GM21381 (cell line): ENCODE measurements at regions not wholly inside any gene's neighbourhood (a gene's known extent, or its start where the extent isn't known, plus 50 kb on each side); places are given as distances from the start of the nearest gene placed in this dataset.
A peak's percentile ranks its signal among the peaks of the same experiment; 100 is the strongest.

Experiments
- ATAC-seq: cut with Tn5 transposase; IDR thresholded peaks from one replicate; pipeline ENCODE4 v1.9.1; 2021; ENCODE audit warnings: mild to moderate bottlenecking, moderate library complexity; ENCODE audit not compliant: unreplicated experiment

GRCh38 chr6:24987446-24988115, 51.8 kb upstream of the RIPOR2 start:
- ATAC-seq: no peak

- no peak for ATAC-seq
Measured at GRCh38 chr6:24988562-24988961, 52.8 kb upstream of the RIPOR2 start.

DNA sequence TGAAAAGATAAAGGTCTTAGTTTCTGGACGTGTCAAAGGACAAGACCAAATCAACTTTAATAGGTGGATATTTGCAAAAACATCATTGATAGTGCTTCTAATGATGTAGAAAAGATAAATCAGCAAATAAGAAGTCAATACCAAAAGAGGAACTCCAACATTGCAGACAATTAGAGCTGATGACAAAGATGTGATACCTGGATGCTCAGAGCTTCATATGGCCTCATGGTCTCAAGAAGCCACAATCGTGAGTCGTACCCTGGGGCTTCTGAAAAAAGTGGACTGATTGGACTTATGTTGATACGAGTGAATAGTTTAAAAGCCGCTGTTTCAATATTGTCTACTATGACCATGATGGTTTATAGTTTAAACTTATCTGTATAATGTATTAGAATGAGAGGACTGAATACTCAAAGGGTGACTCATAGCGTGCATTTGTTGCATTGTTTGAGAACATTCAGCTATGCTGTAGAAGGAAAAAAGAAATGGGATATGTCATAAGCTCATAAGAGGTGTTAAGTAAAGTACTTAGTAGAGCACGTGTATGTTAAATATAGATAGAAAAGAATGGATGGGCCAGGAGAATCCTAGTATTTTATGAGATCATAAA, 54.6 kb upstream of the RIPOR2 start:
- ATAC-seq: no peak

DNA sequence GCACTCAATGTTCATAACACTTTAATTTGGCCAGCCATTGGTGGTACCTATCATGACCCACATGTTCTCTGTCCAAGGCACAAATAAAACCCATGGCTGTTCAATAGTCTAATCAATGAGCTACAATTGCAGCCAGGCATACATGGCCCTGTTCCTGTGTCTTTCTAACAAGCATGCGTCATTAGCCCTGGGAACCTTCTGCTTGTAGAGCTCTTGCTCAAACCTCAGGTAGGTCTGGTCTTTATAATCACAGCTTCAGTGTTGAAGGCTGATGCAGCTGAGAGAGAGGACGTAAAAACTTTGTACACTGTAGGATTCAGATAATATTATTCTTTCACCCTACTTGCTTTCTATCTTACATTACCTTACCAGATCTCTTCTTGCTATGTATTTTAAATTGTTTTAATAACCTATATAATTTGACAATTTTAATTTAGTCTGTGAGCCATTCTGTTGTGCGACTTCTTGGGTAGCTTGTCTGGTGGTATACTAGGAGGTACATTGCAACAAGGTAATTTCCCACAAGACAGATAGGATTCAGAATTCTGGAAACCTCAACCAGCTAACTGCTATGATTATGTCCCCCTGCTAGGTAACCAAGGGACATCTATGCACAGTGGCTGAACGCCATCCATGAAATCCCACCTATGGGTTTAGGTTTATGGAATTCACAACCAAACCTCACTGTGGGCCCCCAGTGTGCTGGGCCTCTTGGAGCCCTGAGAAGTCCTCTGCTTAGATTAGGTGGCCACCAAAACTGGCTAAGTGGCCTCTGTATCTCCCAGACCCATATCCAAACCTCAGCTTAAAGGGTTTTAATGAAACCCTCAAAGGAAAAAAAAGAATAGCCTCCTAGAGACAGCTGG, 55.4 kb upstream of the RIPOR2 start:
- no peak for ATAC-seq

DNA sequence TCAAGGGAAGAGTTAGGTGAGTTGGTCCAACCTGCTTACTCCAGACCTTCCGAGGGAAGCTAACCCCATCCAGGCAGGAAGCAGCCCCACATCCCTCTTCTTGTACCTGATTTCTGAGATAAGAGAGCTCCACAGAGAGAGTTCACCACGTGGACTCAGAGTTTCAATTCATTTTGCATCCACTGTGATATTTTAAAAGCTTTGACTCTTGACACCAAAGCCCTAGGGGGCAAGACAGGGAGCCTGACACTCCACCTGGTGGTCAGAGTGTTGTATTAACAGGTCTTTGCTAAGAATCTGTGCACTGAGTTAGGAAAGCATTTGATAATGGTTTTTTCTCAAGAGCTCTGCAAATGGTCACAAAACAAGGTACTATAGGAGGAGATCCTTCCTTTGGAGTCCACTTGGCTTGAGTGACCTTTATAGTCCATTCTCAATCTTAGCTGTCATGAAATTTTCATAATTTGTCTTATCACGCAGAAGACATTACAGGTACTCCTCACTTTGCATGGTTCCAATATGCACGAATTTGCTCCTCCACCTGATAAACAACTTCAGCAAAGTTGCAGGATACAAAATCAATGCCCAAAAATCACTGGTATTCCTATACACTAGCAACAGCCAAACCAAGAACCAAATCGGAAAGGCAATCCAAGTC, 56.2 kb upstream of the RIPOR2 start:
- peak; percentile 85 for ATAC-seq

DNA sequence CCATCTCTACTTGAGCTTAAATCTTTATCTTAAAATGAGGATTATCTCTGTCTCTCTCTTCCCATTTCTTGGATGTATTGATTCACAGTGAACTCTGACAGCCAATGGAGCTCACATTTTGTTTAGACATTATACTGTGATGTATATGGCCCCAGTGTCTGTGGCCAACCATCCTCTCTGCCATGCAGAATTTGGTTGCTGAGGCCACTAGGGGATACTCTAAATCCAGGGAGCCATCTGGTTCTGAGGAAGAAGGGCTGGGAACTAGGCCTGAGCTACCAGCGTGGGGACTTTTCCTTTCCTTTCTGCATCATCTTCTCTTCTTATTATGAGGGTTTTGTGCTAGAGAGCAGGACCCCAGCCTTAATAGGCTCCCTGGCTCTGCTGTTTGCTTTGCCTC, 59.1 kb upstream of the RIPOR2 start:
- ATAC-seq: no peak

DNA sequence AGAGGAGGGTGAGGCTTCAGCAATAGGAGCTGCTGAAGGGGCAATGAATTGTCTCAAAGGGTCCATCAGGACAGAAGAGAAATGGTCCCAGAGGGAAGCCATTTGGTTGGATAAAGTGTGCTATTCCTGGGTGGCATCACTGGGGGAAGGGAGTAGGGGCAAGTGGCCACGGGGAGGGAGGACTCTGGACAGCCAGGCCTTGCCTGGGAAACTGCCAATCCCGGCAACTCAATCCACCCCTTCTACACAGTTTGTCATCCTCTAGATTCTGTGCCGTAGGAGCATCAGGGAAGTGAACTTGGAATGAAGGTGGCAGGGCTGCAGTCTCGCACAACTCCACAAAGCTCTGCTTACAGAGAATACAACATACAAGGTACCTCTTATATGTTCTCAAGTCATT, 59.5 kb upstream of the RIPOR2 start:
- ATAC-seq: no peak

- no peak for ATAC-seq
Measured at GRCh38 chr6:24996269-24996836, 60.6 kb upstream of the RIPOR2 start.

GRCh38 chr6:24997231-24997630, 61.5 kb upstream of the RIPOR2 start:
- ATAC-seq: no peak

DNA sequence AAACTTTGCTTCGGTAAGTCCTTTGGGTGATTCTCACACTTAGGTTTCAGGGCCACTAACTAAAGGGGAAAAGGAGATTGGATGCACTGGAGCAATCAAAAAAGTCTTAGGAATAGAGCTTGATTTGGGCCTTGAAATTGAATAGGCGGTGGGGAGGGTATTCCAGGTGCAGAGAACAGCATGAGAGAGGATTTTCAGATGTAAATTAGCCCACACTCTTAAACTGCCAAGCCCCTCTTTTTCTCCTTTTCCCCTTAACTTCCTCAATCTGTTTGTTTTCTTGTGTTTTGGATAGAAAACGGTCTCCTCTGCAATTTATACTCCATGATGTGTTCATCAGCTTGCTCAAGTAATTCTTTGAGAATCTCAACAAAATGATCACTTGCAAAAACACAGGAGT, 62.1 kb upstream of the RIPOR2 start:
- ATAC-seq: no peak

DNA sequence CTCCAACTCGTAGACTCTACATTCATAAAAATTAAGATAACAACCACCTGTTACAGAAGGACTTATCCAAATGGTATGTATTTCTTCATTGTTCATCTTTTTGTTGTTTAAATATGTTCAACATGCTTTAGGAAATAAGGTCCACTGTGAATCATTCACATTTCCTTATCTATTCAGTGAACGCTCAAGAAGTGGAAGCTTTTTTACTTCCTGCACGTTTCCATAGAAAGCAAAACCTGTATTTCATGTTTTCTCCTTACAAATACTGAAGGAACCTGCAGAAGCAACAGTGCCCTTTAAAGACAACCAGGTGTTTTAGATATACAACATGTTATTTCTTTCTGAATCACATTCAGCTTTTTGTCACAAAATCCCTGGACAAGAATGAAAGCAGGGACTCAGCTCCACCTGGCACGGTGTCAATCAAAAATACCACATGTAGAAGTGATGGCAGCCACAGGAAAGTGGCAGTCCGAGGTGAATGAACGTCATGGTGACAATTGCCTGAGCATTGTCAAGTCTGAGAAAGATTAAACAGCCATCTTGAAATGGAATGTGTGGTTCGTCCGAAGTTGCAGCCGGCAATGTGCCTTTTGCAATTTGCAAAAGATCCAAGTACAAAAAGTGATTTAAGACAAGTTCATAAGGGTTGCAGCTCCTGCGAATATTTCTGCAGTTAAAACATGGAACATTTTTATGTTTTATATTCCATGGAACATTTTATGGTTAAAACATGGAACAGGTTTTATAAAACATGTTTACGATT, 66.7 kb upstream of the RIPOR2 start:
- no peak for ATAC-seq

- ATAC-seq: no peak
Measured at GRCh38 chr6:25004357-25004756, 68.6 kb upstream of the RIPOR2 start.

DNA sequence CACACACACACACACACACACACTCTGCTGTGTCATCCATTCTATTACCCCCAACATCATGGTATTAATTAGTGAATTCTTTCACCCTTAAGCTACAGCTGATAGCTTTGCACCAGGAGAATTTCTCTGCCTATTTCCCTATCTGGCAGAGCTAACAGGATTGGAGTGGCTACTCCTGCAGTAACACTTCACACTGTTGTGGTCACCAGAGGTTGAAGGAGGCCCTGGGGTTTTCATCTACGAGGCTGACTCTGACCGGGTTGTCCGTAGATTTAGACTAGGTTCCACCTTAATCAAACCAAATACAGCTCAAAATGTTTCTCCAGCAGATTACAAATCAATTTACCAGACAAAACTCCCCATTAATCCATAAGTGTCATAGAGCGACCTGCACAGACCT, 69.2 kb upstream of the RIPOR2 start:
- ATAC-seq: no peak

- ATAC-seq: no peak
Measured at GRCh38 chr6:25006075-25006474, 70.3 kb upstream of the RIPOR2 start.

- ATAC-seq: no peak
Measured at GRCh38 chr6:25006565-25007001, 70.8 kb upstream of the RIPOR2 start.

GRCh38 chr6:25007269-25007699, 71.5 kb upstream of the RIPOR2 start:
- ATAC-seq: peak; percentile 78

- ATAC-seq: no peak
Measured at GRCh38 chr6:25008707-25009392, 73.1 kb upstream of the RIPOR2 start.

GRCh38 chr6:25009393-25009710, 73.6 kb upstream of the RIPOR2 start:
- no peak for ATAC-seq

DNA sequence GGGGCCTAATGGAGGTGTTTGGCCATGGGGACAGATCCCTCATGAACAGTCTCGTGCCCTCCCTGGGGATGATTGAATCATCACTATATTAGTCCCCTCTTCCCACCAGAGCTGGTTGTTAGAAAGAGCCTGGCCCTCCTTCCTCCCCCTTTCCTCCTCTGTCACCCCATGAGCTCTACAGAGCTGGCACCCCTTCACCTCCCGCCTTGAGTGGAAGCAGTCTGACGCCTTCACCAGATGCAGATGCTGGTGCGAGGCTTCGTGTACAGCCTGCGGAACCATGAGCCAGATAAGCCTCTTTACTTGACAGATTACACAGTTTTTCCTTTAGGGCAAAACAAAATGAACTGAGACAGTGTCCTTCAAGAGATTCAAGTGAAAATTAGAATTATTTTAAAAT, 74.4 kb upstream of the RIPOR2 start:
- ATAC-seq: no peak
